Suprapubic skin (tissue), 4 donors: ENCODE measurements at regions not wholly inside any gene's neighbourhood (a gene's known extent, or its start where the extent isn't known, plus 50 kb on each side); places are given as distances from the start of the nearest gene placed in this dataset.
"Not testable (repeated sequence)": the region's sequence is repeated elsewhere in the genome, so short reads cannot be mapped to it uniquely, and the experiment has no call there.

ENCODE experiments used
- POLR2A ChIP-seq, 2 donors: fragments of 450-650 bp; IDR thresholded peaks; one replicate each; pipeline ENCODE4 v1.6.1; 2017; ENCODE audit warnings: antibody characterized with exemption in 2 of 2, mild to moderate bottlenecking in 2 of 2, moderate library complexity in 2 of 2
- POLR2AphosphoS5 ChIP-seq, 3 donors: sonication (generic); formaldehyde crosslinking; IDR thresholded peaks; one replicate each; pipeline ENCODE4 v1.6.1; 2017; ENCODE audit warnings: antibody characterized with exemption in 3 of 3
- TF ChIP-seq, protein P1 (sequence below), 2 donors: fragments of 200-600 bp in 1 of 2; fragments of 450-650 bp in 1 of 2; sonication (generic) in 1 of 2; IDR thresholded peaks; one replicate each; pipeline ENCODE4 v1.5.1; 2016 to 2019; ENCODE audit warnings: antibody characterized with exemption in 2 of 2, mild to moderate bottlenecking in 1 of 2, moderate library complexity in 1 of 2

DNA sequence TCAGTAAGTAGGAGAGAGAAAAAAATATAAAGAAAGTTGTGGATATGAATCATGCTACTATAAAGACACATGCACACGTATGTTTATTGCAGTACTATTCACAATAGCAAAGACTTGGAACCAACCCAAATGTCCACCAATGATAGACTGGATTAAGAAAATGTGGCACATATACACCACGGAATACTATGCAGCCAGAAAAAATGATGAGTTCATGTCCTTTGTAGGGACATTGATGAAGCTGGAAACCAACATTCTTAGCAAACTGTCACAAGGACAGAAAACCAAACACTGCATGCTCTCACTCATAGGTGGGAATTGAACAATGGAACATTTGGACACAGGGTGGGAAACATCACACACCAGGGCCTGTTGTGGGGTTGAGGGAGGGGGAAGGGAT is 200.3 kb upstream of the IVNS1ABP start:
- TF ChIP-seq, protein P1, sequence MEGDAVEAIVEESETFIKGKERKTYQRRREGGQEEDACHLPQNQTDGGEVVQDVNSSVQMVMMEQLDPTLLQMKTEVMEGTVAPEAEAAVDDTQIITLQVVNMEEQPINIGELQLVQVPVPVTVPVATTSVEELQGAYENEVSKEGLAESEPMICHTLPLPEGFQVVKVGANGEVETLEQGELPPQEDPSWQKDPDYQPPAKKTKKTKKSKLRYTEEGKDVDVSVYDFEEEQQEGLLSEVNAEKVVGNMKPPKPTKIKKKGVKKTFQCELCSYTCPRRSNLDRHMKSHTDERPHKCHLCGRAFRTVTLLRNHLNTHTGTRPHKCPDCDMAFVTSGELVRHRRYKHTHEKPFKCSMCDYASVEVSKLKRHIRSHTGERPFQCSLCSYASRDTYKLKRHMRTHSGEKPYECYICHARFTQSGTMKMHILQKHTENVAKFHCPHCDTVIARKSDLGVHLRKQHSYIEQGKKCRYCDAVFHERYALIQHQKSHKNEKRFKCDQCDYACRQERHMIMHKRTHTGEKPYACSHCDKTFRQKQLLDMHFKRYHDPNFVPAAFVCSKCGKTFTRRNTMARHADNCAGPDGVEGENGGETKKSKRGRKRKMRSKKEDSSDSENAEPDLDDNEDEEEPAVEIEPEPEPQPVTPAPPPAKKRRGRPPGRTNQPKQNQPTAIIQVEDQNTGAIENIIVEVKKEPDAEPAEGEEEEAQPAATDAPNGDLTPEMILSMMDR (IDR thresholded peaks at IDR 0.05): not testable (repeated sequence)
- not testable (repeated sequence) for TF ChIP-seq POLR2A, POLR2AphosphoS5 (IDR thresholded peaks at IDR 0.05)
